Fibroblast of skin of back (primary cell): ENCODE measurements at regions not wholly inside any gene's neighbourhood (a gene's known extent, or its start where the extent isn't known, plus 50 kb on each side); places are given as distances from the start of the nearest gene placed in this dataset.
"Not testable (repeated sequence)": the region's sequence is repeated elsewhere in the genome, so short reads cannot be mapped to it uniquely, and the experiment has no call there.

Experiments
- DNase-seq: peaks from one replicate; pipeline ENCODE4 v3.0.0-alpha.2; 2013

DNA sequence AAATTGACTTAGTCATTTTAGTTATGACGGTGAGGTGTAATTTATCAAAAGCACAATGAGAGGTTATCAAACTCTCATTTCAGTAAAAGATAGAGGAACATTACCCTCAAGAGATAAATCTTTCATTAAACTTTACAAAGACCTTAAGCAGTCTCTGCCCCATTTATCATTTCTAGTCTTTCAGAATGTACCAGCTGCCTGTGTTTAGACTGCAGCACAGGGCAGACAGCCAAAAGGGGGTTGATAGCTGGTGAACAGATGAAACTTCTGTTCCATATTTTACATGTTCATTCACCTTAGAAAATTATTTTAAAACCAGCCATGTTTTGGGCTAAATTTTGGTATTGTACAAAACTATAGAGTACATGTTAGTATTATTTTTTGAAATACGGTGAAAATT, 514.6 kb upstream of the CNTN3 start:
- DNase-seq, result no peak

DNA sequence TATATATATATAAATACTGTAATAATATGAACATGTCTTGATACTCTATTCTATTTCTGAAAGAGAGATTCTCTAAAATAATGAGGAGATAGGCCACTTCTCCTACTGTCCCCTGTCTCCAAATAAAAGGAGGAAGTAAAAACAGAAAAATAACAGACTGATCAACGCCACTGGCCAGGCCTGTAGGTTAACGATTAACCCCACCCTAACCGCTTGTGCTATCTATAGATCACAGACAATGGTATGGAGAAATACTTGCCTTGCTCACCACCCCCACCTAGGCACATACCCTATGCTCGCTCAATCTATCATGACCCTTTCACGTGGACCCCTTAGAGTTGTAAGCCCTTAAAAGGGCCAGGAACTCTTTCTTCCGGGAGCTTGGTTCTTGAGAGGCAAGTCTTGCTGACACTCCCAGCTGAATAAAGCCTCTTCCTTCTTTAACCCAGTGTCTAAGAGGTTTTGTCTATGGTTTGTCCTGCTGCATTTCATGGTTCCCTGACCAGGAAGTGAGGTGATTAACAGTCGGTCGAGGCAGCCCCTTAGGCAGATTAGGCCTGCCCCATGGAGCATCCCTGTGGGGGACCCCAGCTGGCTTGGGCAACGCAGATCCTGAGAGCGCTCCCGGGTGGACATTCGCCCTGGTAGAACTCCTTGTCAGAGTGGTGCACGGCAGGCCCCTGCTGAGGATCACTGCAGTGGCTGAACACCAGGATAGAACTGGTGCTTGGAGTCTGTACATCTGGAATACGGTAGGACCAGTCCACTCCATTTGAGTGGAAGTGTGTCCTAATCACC, 521.8 kb upstream of the CNTN3 start:
- no peak for DNase-seq

DNA sequence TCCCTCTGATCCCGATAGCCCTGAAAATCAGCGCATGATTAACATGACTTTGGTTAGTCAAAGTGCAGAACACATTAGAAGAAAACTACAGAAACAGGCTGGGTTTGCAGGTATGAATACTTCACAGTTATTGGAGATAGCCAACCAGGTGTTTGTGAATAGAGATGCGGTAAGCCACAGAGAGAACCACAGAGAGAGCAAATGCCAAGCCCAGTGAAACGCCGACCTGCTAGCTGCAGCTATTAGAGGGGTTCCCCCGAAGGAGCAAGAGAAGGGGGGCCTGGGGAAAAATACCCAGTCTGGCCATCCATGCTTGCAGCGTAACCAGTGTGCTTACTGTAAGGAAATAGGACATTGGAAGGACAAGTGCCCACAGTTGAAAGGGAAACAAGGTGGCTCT, 523.9 kb upstream of the CNTN3 start:
- DNase-seq, result no peak

DNA sequence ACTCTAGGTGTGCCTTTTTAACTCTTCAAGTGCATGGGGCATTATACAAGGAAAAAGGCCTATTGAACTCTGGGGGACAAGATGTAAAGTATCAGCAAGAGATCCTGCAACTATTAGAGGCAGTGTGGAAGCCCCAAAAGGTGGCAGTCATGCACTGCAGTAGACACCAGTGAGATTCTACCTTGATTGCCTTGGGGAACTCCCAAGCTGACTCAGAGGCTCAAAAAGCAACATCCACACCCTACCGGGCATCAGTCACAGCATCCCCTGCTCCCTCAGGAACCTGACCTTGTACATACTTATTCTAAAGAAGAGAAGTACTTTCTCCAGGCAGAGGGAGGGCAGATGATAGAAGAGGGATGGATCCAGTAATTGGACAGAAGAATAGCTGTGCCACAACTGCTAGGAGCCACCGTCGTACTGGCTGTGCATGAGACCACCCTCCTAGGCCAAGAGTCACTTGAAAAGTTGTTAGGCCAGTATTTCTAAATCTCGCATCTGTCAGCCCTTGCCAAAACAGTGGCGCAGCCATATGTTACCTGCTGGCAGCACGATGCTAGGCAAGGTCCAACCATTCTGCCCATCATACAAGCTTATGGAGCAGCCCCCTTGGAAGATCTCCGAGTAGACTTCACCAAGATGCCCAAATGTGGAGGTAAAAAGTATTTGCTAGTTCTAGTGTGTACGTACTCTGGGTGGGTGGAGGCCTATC, 523.1 kb upstream of the FRG2C start:
- no peak for DNase-seq

DNA sequence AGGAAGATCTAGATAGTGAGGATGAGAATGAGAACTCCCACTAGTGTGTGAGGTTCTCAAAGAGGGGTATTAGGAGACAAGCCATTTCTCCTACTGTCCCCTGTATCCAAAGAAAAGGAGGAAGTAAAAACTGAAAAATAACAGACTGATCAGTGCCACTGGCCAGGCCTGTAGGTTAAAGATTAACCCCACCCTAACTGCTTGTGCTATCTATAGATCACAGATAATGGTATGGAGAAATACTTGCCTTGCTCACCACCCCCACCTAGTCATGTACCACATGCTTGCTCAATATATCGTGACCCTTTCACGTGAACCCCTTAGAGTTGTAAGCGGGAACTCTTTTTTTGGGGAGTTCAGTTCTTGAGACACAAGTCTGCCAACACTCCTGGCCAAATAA, 519.7 kb upstream of the FRG2C start:
- no peak for DNase-seq

DNA sequence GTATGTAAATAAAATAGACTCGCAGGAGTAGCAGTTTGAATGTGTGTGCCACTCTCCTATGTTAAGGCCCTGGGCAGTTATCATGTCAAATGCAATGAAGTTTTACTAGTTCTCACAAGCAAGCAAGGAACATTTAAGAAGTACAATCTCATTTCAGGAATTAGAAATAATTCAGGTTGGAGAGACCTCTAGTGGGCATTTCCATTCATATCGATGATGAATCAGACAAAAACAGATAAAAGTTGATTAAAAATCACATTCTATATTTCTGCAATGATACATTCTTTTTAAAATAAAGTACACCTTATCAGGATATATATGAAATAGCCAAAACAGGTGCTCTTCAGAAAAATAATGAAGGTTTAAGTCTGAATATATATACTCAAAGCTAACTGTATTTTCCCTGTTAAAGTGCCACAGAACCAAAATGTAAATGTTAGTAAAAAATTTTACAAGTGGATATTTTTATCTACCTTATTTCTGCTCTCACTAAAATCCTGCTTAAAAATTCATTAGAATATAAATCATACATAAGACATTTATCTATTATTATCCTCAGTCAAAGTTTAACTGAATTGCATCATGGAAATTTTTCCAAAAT, 492.4 kb upstream of the FRG2C start:
- DNase-seq, result peak; percentile 20

DNA sequence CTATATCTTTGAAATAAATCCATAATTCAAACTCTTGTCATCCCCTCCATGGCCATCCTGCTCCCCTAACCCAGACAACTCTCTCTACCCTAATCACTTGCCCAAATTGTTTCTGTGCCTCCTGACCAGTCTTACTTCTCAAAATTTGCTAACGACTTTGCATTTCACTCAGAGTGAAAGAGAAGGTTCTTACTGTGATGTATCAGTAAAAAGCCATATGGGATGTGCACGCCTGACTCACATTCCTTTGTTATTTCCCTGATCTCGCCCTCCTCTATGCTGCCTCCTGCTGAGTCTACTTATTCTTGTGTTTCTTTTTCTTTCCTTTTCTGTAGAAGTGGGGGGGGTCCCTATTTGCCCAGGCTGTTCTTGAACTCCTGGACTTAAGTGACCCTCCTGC, 487.2 kb upstream of the FRG2C start:
- peak; percentile 19 for DNase-seq

DNA sequence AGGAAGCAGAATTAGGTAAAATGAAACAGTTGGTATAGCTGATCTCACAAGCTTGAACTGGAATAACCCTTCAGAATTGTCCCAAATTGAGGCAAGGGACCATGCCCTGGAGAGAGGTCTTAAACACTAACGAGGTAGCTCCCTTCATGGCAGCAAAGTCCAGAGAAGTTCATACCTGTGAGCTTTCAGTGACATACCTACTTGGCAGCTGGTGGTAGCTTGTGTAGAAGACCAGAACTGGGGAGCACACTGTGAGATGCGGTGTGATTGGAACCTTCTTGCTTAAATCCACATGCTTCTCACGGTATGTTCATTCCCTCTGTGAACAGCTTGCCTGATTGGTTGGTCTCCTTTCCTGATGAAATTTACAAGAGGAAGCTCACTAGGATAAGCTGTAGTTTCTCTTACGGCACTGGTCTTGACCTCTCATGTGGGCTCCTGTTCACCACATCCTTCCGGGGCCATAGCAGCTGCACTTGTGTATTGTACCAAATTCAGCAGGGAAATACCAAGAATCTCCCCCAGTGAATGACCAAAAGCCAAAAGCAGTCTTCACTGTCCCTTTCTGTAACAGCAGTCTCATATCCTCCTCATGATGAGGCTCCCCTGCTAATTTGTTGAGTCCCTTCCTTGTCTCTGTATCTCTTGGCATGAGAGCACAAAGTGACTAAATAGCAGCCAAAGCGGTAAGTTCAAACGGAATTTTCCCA, 483.7 kb upstream of the FRG2C start:
- peak; percentile 76 for DNase-seq

DNA sequence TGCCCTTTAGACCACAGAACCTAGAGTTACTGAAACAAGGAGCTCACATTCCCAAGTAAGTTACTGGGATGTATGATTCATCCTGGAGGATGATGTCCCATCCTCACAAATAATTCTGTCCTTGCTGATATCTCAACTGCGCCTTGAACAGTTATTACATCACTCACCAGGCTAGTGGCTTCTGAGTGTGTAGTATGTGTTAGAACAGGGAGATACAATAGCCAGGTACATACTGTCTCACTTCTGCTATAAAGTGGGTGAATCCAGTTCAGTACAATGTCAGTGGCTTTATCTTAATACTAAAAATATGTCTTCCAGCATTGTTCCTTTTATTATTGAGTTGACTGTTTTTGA, 483.2 kb upstream of the FRG2C start:
- DNase-seq, result no peak

DNA sequence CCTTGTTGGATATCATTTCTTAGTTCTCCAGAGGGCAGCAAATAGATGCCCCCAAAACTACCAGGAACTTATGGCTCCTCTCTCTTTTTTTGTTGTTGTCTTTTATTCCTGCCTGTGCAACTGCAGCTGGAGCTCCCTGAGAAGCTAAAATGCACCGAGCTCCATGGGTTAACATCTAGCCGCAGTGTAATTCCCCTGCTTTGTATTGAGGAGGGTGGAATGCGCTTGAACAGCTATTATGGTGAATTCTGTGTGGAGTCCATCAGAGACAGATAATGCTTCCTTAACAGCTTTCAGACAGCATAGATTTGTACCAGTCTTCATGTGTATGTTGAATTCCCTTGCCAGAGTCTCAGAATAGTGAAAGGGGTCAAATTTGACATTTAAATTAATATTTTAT, 475.2 kb upstream of the FRG2C start:
- no peak for DNase-seq

DNA sequence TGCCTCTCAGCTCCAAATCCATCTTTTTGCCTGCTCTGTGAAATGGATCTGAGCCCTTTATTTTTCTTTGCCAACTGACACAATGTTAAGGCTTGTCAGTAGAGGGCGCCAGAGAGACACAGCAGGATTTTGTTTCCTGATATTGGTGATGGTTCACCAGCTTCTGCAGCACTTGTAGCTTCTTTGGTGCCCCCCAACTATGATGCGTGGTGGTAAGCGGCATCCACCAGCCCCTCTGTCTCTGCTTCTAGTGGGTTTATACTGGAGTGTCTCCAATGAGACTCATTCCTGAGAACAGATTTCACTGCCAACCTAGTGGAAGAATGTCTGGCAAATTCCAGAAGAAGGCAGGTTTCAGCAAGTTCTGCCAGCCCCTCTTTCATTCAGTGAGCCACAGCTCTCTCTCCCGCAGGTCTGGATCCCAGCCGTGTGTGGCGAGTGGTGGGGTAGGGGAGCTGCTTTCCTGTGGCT, 471.9 kb upstream of the FRG2C start:
- peak; percentile 45 for DNase-seq

DNA sequence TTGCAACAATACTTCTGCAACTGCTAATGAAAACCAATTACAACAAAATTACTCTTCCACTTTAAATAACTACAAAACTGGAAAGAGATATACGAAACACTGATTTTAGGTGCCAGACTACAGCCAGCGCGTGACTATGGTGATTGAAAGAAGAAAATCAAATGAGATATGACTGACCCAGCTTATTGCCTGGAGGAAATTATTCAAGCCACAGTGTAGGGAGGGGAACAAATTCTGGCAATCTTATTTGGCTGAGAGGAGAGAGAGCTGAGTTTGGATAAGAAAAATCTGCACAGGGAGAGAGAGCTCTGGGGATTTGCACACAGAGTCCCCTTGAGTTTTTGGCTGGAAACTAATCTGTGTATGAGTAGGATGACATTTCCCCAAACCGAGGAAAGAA, 470.3 kb upstream of the FRG2C start:
- DNase-seq, result no peak

DNA sequence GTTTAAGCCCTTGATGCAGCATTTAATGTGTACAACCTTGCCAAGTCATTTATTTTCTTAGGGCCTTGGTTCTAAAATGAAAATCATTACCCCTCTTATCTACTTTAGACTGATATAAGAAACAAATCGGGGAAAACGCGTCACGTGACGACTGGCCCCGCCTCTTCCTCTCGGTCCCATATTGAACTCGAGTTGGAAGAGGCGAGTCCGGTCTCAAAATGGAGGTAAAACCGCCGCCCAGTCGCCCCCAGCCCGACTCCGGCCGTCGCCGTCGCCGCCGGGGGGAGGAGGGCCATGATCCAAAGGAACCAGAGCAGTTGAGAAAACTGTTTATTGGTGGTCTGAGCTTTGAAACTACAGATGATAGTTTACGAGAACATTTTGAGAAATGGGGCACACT, 449.8 kb upstream of the FRG2C start:
- DNase-seq, result not testable (repeated sequence)

DNA sequence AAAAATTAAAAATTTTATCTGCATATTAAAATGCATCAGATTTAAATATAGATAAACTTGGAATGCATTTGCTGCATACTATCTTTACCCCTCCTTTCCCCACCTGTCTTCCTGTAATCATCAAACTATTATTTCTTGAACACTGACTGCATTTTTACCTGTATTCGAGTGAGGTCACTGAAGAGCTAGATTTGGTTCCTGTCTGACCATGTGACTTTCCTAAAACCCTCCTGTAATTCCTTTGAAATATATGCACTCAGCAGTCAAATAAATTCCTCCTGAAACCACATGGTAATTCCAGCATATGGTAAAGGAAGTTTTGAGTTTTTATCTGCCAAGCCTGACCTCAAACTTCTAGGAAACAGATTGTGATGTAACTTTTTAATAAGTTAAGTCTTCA, 445.6 kb upstream of the FRG2C start:
- DNase-seq, result no peak

DNA sequence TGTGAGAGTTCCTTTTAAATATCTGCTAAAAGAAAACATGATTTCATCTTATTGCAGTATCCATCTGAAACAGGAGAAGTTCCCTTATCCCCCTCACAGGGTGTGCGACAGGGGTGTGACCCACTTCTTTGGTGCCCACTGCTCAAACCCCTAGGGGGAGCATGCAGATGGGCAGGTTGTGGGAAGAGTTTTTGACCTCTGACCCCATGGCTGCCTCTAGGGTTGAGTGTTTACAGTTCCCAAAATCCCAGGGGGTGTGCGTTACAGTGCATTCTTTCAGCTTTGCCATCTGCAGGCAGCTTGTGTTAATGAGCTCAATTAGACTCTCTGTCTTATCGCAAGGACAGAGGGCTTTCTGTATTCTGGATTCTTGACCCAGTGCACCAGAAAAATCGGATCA, 443.2 kb upstream of the FRG2C start:
- no peak for DNase-seq

DNA sequence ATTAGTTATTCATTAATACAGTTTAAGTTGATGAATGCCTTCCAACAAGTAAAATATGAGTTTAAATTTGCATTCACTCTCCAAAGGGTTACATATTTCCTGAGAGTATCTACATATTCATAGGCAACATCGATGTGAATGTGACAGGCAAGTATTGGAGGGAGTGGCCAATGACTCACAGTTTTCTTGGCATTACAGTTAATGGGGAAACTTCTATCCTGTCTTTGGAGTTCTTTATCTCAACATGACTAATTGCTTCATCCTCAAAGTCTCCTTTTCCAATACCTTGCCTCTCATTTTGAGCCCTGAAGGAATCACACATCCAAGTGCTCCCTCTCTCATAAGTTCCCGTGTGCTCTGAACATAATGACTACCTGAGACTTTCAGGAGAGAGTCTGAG, 439.7 kb upstream of the FRG2C start:
- DNase-seq, result peak; percentile 1

DNA sequence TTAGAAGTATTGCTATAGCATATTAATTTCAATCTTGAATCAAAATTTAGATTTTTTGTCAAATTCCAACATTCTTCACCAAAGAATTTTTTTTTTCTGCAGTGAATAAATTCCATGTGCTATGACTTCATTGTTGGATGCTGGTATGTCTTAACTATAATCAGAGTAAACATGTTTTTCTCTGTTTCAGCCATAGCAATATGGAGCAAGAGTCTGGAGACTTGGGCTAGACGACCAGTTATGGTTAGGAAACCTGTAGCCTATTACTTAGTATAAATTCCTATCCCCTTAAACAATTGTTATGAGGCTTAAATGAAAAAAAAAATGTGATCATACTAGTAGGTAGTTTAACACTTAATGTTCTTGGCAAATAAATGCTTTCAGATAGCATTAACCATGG, 431.9 kb upstream of the FRG2C start:
- peak; percentile 5 for DNase-seq

DNA sequence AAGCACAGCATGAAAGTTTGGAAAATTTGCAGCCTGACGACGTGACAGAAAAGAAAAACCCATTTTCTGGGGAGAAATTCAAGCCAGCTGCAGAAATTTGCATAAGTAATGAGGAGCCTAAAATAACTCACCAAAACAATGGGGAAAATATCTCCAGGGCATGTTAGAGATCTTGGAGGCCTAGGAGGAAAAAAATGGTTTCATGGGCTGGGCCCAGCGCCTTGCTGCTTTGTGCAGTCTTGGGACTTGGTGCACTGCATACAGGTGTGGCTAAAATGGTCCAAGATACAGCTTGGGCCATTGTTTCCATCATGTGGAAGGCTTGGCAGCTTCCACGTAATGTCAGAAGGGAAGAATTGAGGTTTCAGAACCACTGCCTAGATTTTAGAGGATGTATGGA, 428.5 kb upstream of the FRG2C start:
- no peak for DNase-seq

DNA sequence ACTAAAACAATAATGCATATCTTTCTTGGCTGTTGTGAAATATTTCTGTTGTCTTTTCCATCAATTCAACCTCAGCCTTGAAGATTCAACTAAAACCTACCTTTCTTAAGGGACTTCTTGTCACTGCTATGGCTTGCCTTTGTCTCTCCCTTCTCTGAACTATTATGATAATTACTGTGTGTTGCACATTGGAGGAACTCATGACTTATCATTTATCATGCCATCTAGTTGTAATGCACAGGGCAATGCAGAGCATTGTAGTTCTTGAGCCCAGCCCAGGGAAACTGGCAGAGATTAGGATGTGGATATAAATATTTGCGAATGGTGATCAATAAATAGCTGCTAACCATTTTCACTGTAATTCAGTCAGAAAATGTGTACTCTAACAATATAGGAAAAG, 427.1 kb upstream of the FRG2C start:
- DNase-seq, result no peak

DNA sequence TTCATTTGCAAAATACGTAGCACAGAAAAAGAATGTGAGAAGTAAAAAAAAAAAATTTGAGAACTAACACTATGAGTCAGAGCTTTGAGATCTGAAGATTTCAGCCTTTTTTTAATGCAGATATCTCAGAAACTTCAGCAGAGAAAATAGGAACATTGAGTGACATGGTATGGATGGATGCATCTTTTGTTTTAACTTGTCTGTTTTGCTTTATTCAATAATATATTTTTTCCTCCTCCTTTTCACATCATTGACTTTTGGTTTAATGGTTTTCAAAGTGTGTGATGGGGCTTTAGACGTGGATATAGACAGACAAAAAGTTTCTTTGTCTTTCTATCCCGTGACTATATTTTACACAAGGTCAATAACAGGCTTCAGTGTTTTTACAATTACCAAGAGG, 426.7 kb upstream of the FRG2C start:
- peak; percentile 10 for DNase-seq

DNA sequence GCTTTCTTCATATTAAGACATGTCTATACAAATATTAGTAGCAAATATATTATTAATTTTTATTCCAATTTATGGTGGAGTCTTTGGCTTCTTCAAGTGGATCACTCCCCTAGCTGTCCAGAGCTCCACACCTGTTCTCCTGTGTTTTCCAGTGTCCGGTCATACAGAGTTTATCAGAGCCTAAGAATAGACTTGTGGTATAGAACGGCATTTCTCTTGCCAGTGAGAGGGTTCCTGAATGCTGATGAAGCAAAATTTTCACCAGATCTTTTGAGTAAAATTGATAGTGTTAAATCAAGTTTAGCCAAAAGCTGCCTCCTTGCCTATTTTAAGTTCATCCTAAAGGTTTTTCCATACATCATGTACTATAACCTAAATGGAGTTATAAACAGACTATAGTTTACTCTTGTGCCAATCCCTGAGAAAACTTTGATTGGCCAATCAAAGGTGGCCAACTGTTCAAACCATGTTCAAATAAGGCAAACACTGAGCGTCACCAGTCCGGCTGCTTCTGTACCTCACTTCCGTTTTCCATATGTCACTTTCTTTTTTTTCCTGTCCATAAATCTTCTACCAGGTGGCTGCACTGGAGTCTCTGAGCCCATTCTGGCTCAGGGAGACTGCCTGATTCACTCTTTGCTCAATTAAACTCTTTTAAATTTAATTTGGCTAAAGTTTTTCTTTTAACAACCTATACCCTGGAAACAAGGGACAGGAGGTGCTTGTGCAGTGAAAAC, 422.7 kb upstream of the FRG2C start:
- not testable (repeated sequence) for DNase-seq

DNA sequence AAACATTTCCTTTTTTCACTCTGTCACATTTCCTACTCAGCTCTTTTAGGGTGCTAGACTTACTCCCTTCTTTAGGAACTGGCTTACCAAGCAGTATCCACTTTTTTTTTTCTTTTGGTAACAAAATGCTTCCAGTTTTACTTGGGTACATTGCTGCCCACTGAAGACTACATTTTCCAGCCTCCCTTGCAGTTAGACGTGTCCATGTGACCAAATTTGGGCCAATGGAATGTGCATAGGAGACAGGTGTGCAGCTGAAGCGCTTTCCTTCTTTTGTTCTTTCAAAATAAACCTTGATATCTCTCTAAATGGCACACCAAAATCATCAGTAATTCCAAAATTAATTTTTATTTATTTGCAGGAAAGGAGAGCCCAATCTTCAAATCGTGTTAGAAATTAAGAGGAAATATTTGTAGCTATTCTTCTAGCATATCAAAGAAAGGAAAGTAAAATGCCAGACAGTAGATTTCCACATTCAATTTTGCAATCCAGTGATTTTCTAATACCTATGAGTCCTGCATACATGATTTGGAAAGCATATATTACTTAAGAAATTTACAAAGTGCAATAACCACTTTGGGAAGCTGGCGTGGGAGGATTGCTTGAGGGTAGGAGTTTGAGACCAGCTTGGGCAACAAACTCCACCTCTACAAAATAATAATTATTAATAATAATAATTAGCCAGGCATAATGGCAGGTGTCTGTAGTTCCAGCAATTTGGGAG, 422.0 kb upstream of the FRG2C start:
- no peak for DNase-seq
